Osteoblast (primary cell): ENCODE measurements at regions not wholly inside any gene's neighbourhood (a gene's known extent, or its start where the extent isn't known, plus 50 kb on each side); places are given as distances from the start of the nearest gene placed in this dataset.

Experiments
- DNase-seq: peaks from one replicate; pipeline ENCODE4 v3.0.0; 2011; ENCODE audit warnings: low spot score, mixed read lengths; ENCODE audit not compliant: insufficient read length; ENCODE audit errors: missing footprints
- H2AFZ ChIP-seq: 2 replicates; pipeline ENCODE4 v1.6.0; 2011; ENCODE audit warnings: mild to moderate bottlenecking, low read length
- H3K27ac ChIP-seq: 2 replicates; pipeline ENCODE4 v1.5.1; 2011; ENCODE audit warnings: mild to moderate bottlenecking, low read depth, low read length, moderate library complexity
- H3K27me3 ChIP-seq: 2 replicates; pipeline ENCODE4 v1.6.0; 2012; ENCODE audit warnings: mild to moderate bottlenecking, control low read depth, inconsistent platforms, low read length, moderate library complexity; ENCODE audit not compliant: insufficient read depth
- H3K36me3 ChIP-seq: 2 replicates; pipeline ENCODE4 v1.5.1; 2011; ENCODE audit warnings: mild to moderate bottlenecking, low read length, control low read depth, moderate library complexity; ENCODE audit not compliant: insufficient read depth
- H3K4me1 ChIP-seq: 2 replicates; pipeline ENCODE4 v1.5.1; 2011; ENCODE audit warnings: mild to moderate bottlenecking, low read length, control low read depth, moderate library complexity; ENCODE audit not compliant: insufficient read depth
- H3K4me2 ChIP-seq: 2 replicates; pipeline ENCODE4 v1.6.0; 2011; ENCODE audit warnings: mild to moderate bottlenecking, low read length; ENCODE audit not compliant: insufficient read depth
- H3K4me3 ChIP-seq: fragments of 200-600 bp; sonication (generic); 3 replicates; pipeline ENCODE4 v1.5.1; 2012; ENCODE audit warnings: mild to moderate bottlenecking, low read length, inconsistent platforms; ENCODE audit not compliant: insufficient read depth
- H3K79me2 ChIP-seq: 2 replicates; pipeline ENCODE4 v1.6.0; 2012; ENCODE audit warnings: mild to moderate bottlenecking, low read length, control low read depth, inconsistent platforms; ENCODE audit not compliant: insufficient read depth
- H3K9me3 ChIP-seq: 2 replicates; pipeline ENCODE4 v1.5.1; 2011; ENCODE audit warnings: low read depth, low read length, control low read depth
- H4K20me1 ChIP-seq: 2 replicates; pipeline ENCODE4 v1.6.0; 2012; ENCODE audit warnings: mild to moderate bottlenecking, low read length, control low read depth; ENCODE audit not compliant: insufficient read depth
- CTCF ChIP-seq: IDR thresholded peaks from 2 replicates; pipeline ENCODE4 v1.5.1; 2011; ENCODE audit warnings: mild to moderate bottlenecking, low read depth, low read length, moderate library complexity; ENCODE audit errors: extremely low read depth

DNA sequence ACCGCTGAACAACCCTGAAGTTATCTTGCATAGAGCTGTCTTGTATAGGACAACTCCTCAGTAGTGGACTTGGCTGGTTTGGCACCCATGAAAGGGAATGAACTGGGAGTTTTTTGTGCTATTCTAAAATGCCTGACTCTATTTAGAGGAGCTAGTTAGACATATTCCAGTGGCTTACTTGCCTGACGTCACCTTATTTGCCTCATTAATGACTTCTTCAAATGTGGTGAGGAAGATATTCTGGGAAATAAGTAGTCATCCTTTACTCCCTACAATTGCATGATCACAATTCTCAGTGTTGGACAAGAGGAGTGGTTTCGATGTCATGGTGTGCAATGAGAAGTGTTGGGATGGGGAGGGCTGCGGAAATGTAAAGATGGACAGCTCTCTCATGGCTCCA lies 509.2 kb upstream of the MDFIC2 start:
- no peak for DNase-seq
- no peak overlapping the region for H3K4me2 ChIP-seq
- no peaks in the 10 kb centered on the region for H3K36me3 ChIP-seq
- H3K4me3 ChIP-seq, result no peak overlapping the region
- no peaks in the 10 kb centered on the region for H3K27me3 ChIP-seq
- peaks cover 18% of the 10 kb centered on the region for H3K4me1 ChIP-seq
- no peak overlapping the region for H2AFZ ChIP-seq
- no peaks in the 10 kb centered on the region for H3K79me2 ChIP-seq
- no peaks in the 10 kb centered on the region for H3K9me3 ChIP-seq
- no peak for TF ChIP-seq CTCF
- H4K20me1 ChIP-seq, result no peaks in the 10 kb centered on the region
- H3K27ac ChIP-seq, result no peak overlapping the region

DNA sequence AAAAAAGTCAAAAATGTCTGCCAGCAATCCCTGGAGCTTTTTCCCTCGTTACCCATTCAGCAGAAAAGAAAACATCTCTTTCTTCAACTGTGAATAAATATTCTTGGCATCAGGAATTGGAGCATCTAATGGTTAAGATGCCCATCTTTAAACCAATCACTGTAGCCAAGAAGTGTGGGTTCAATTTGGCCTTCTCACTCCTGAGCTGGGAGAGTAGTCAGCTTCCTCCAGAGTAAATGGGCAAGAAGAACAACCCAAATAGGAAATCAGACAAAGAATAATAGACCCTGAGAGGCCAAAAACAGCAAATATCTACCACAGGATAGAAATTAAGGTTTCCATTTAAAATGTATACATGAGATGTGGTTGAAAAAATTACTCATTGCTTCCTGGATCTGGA lies 508.0 kb upstream of the MDFIC2 start:
- Histone ChIP-seq H3K27me3 (no peaks in the 10 kb centered on the region), H3K36me3 (no peaks in the 10 kb centered on the region), H3K4me3 (no peak overlapping the region), H3K79me2 (no peaks in the 10 kb centered on the region), H3K9me3 (no peaks in the 10 kb centered on the region), H3K4me1 (peaks cover 18% of the 10 kb centered on the region), H4K20me1 (no peaks in the 10 kb centered on the region), H2AFZ (no peak overlapping the region), H3K4me2 (no peak overlapping the region), H3K27ac (no peak overlapping the region)
- no peak for TF ChIP-seq CTCF
- DNase-seq, result peak; percentile 3

DNA sequence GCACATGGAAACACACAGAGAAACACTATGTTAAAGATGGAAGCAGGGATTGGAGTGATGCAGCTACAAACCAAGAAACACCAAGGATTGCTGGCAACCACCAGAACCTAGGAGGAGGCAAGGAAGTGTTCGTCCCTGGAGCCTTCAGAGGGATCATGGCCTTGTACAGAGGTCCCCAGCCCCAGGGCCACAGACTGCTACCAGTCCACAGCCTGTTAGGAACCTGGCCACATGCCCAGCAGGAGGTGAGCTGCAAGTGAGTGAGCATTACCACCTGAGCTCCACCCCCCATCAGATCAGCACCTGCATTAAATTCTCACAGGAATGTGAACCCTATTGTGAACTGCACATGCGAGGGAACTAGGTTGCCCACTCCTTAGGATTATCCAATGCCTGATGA lies 505.7 kb upstream of the MDFIC2 start:
- TF ChIP-seq CTCF, result no peak
- Histone ChIP-seq H3K79me2 (no peaks in the 10 kb centered on the region), H3K27me3 (no peaks in the 10 kb centered on the region), H4K20me1 (no peaks in the 10 kb centered on the region), H3K9me3 (no peaks in the 10 kb centered on the region), H2AFZ (no peak overlapping the region), H3K4me1 (peaks cover 4% of the 10 kb centered on the region), H3K36me3 (no peaks in the 10 kb centered on the region), H3K27ac (no peak overlapping the region), H3K4me3 (no peak overlapping the region), H3K4me2 (no peak overlapping the region)
- no peak for DNase-seq

GRCh38 chr3:70816346-70816745 lies 503.9 kb upstream of the MDFIC2 start:
- Histone ChIP-seq H3K79me2 (no peaks in the 10 kb centered on the region), H3K36me3 (no peaks in the 10 kb centered on the region), H3K9me3 (no peaks in the 10 kb centered on the region), H3K27ac (no peak overlapping the region), H2AFZ (no peak overlapping the region), H4K20me1 (no peaks in the 10 kb centered on the region), H3K27me3 (no peaks in the 10 kb centered on the region), H3K4me3 (no peak overlapping the region), H3K4me2 (no peak overlapping the region), H3K4me1 (peaks cover 4% of the 10 kb centered on the region)
- DNase-seq, result no peak
- TF ChIP-seq CTCF, result no peak
